PC-9 (cell line): ENCODE measurements at regions not wholly inside any gene's neighbourhood (a gene's known extent, or its start where the extent isn't known, plus 50 kb on each side); places are given as distances from the start of the nearest gene placed in this dataset.

ENCODE experiments used
- BruUV-seq: library from RNA; stranded (reverse); fragments of 400-500 nt; replicated peaks from 2 replicates; lab custom pipeline; 2021; lab: Mats Ljungman, UMichigan
- CTCF ChIA-PET: fragments of 300-600 bp; sonication (Branson Sonifier 250); formaldehyde crosslinking; loops from one replicate; lab custom pipeline; 2022; ENCODE audit warnings: antibody characterized with exemption; lab: Charles Lee
- POLR2A ChIA-PET: fragments of 300-600 bp; sonication (Branson Sonifier 250); formaldehyde crosslinking; loops from one replicate; lab custom pipeline; 2022; ENCODE audit warnings: antibody characterized with exemption; ENCODE audit not compliant: unreplicated experiment; lab: Charles Lee
- DNase-seq, 2 experiments: peaks; one replicate each; pipeline versions ENCODE4 v3.0.0 to v3.0.0-alpha.2; 2015 to 2022; ENCODE audit warnings: mixed read lengths in 1 of 2
- H2AFZ ChIP-seq: fragments of 200-600 bp; sonication (generic); 2 replicates; pipeline ENCODE4 v1.8.1; 2017; ENCODE audit warnings: antibody characterized with exemption
- H3F3A ChIP-seq: fragments of 200-600 bp; sonication (generic); 2 replicates; pipeline ENCODE4 v1.8.1; 2017; ENCODE audit warnings: antibody characterized with exemption, mild to moderate bottlenecking, low read depth; ENCODE audit not compliant: insufficient read depth
- H3K27ac ChIP-seq: fragments of 200-600 bp; sonication (generic); 2 replicates; pipeline ENCODE4 v1.6.1; 2016; ENCODE audit warnings: mixed run types
- H3K27me3 ChIP-seq: fragments of 200-600 bp; sonication (generic); 2 replicates; pipeline ENCODE4 v1.6.1; 2016; ENCODE audit warnings: low read depth, mixed run types; ENCODE audit not compliant: insufficient read depth
- H3K36me3 ChIP-seq: fragments of 200-600 bp; sonication (generic); 2 replicates; pipeline ENCODE4 v1.6.1; 2016; ENCODE audit warnings: low read depth, mixed run types
- H3K4me1 ChIP-seq: fragments of 200-600 bp; sonication (generic); replicated peaks from 2 replicates; pipeline ENCODE4 v1.6.1; 2016; ENCODE audit warnings: mixed run types; ENCODE audit not compliant: insufficient read depth
- H3K4me2 ChIP-seq: fragments of 200-600 bp; sonication (generic); 2 replicates; pipeline ENCODE4 v1.6.1; 2017; ENCODE audit warnings: mixed run types
- H3K4me3 ChIP-seq: fragments of 200-600 bp; sonication (generic); 2 replicates; pipeline ENCODE4 v1.6.1; 2016; ENCODE audit warnings: mixed run types
- H3K79me2 ChIP-seq: fragments of 200-600 bp; sonication (generic); 2 replicates; pipeline ENCODE4 v1.6.1; 2017; ENCODE audit warnings: low read depth, mixed run types
- H3K9me2 ChIP-seq: fragments of 200-600 bp; sonication (generic); 2 replicates; pipeline ENCODE4 v1.8.1; 2017; ENCODE audit warnings: mild to moderate bottlenecking; ENCODE audit not compliant: insufficient read depth
- H3K9me3 ChIP-seq: fragments of 200-600 bp; sonication (generic); 2 replicates; pipeline ENCODE4 v1.8.1; 2016; ENCODE audit warnings: low read depth; ENCODE audit not compliant: insufficient read depth
- H4K20me1 ChIP-seq: fragments of 200-600 bp; sonication (generic); 2 replicates; pipeline ENCODE4 v1.8.1; 2017; ENCODE audit not compliant: insufficient read depth
- EZH2 ChIP-seq: fragments of 200-600 bp; sonication (generic); IDR thresholded peaks from 2 replicates; pipeline ENCODE4 v1.8.0; 2017; ENCODE audit warnings: antibody characterized with exemption, low read depth
- intact Hi-C: fragments of 100-400 bp; cut with micrococcal nuclease; formaldehyde crosslinking; loops from one replicate; pipeline ENCODE4 v1.10.0; 2022; ENCODE audit not compliant: unreplicated experiment
- TF ChIP-seq, protein P1 (sequence below): fragments of 200-600 bp; sonication (generic); conservative IDR thresholded peaks from 2 replicates; pipeline ENCODE4 v1.6.1; 2017; ENCODE audit warnings: mixed run types, antibody characterized with exemption, mild to moderate bottlenecking, moderate library complexity

DNA sequence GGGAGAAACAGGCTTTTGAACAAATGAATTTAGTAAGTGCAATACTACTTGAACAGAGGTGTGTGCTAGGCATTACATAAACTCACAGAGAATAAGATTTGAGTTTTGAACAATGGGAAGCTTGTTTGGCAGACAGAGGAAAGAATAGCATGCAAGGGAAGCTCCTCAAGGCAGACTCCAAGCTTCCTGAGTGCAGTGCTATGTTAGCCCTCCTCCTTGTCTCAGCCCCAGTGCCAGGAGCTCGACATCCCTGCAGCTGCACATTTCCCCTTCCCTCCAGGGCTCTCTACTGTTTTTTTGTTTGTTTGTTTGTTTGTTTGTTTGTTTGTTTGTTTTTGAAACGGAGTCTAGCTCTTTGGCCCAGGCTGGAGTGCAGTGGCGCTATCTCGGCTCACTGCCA lies 237.5 kb downstream of the IPMK start:
- ChIA-PET CTCF (no interaction called here), POLR2A (no interaction called here)
- no TSS peak for BruUV-seq
- Histone ChIP-seq H2AFZ (no peak overlapping the region), H4K20me1 (no peaks in the 10 kb centered on the region), H3K4me1 (no peaks in the 10 kb centered on the region), H3K27me3 (no peaks in the 10 kb centered on the region), H3K4me3 (no peak overlapping the region), H3K79me2 (no peaks in the 10 kb centered on the region), H3K36me3 (no peaks in the 10 kb centered on the region), H3K27ac (no peak overlapping the region), H3K9me2 (no peaks in the 10 kb centered on the region), H3K9me3 (no peaks in the 10 kb centered on the region), H3K4me2 (no peak overlapping the region), H3F3A (no peaks in the 10 kb centered on the region)
- intact Hi-C loops = no loop called here
- TF ChIP-seq, protein P1, sequence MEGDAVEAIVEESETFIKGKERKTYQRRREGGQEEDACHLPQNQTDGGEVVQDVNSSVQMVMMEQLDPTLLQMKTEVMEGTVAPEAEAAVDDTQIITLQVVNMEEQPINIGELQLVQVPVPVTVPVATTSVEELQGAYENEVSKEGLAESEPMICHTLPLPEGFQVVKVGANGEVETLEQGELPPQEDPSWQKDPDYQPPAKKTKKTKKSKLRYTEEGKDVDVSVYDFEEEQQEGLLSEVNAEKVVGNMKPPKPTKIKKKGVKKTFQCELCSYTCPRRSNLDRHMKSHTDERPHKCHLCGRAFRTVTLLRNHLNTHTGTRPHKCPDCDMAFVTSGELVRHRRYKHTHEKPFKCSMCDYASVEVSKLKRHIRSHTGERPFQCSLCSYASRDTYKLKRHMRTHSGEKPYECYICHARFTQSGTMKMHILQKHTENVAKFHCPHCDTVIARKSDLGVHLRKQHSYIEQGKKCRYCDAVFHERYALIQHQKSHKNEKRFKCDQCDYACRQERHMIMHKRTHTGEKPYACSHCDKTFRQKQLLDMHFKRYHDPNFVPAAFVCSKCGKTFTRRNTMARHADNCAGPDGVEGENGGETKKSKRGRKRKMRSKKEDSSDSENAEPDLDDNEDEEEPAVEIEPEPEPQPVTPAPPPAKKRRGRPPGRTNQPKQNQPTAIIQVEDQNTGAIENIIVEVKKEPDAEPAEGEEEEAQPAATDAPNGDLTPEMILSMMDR = no peak
- TF ChIP-seq EZH2 = no peak
- no peak for DNase-seq

DNA sequence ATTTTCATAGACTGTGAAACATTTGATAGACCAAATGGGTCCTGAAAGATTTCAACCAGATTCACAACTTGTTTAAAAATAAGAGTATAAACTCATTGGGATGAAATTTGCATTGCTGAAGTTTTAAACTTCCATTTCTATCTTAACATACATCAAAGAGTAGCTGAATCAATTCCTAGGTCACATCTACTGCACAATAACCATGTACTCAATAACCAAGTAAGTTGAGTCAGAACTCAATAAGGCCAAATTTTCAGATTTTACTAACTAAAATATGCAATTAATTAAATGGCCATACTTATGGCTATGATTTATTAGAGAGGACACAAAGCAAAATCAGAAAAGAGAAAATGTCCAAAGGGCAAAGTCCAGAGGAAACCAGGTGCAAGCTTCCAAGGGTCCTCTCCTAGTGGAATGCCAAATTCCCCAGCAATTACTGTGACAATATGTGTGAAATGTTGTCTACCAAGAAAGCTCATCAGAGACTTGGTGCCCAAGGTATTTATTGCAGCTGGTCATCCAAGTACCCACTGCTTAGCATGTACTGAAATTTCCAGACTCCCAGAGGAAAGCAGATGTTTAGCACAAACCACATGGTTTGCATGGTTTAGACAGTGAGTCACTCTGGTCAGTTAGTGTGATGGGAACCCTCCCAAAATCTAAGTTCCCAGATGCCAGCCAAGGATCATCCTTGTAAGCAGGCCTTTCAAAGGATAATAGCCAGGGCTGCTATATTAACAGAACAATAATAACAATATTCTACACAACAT lies 238.9 kb downstream of the IPMK start:
- Histone ChIP-seq H3K9me2 (no peaks in the 10 kb centered on the region), H3K9me3 (no peaks in the 10 kb centered on the region), H3K4me2 (no peak overlapping the region), H3F3A (no peaks in the 10 kb centered on the region), H3K4me1 (no peaks in the 10 kb centered on the region), H4K20me1 (no peaks in the 10 kb centered on the region), H2AFZ (no peak overlapping the region), H3K36me3 (no peaks in the 10 kb centered on the region), H3K27me3 (no peaks in the 10 kb centered on the region), H3K27ac (no peak overlapping the region), H3K79me2 (no peaks in the 10 kb centered on the region), H3K4me3 (no peak overlapping the region)
- no peak for DNase-seq
- BruUV-seq = no TSS peak
- ChIA-PET POLR2A (no interaction called here), CTCF (no interaction called here)
- intact Hi-C loops = no loop called here
- TF ChIP-seq, protein P1 = no peak
- TF ChIP-seq EZH2 = no peak

DNA sequence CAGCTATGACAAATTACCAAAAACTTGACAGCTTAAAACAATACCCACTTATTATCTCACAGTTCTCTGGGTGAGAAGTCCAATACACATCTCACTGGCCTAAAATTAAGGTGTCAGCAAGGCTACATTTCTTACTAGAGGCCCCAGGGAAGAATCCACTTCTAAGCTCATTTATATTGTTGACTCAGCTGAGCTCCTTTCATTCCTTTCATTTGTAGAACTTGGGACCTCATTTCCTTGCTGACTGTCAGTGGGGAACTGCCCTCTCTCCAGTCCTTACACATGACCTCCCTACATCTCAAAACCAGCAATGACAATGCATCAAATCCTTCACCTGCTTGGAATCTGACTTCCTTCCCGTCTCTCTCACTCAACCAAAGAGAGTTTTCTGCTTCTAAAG lies 240.3 kb downstream of the IPMK start:
- Histone ChIP-seq H4K20me1 (no peaks in the 10 kb centered on the region), H3K4me2 (no peak overlapping the region), H3K4me3 (no peak overlapping the region), H3F3A (peaks cover 6% of the 10 kb centered on the region; the same call in 1 of the 2 replicates), H2AFZ (no peak overlapping the region), H3K27me3 (no peaks in the 10 kb centered on the region), H3K4me1 (0 out of 2 replicates have a peak, but pooled peaks cover 5% of the 10 kb centered on the region), H3K9me3 (no peaks in the 10 kb centered on the region), H3K27ac (no peak overlapping the region), H3K36me3 (no peaks in the 10 kb centered on the region), H3K9me2 (no peaks in the 10 kb centered on the region), H3K79me2 (no peaks in the 10 kb centered on the region)
- no TSS peak for BruUV-seq
- intact Hi-C loops = no loop called here
- no peak for TF ChIP-seq EZH2
- TF ChIP-seq, protein P1 = no peak
- CTCF ChIA-PET = no interaction called here
- POLR2A ChIA-PET = no interaction called here
- no peak for DNase-seq
